SH-SY5Y (cell line): ENCODE measurements at regions not wholly inside any gene's neighbourhood (a gene's known extent, or its start where the extent isn't known, plus 50 kb on each side); places are given as distances from the start of the nearest gene placed in this dataset.

Experiments used
- GATA2 ChIP-seq: IDR thresholded peaks from 2 replicates; pipeline ENCODE4 v1.6.1; 2011; ENCODE audit warnings: mild to moderate bottlenecking, low read depth, low read length
- GATA3 ChIP-seq: IDR thresholded peaks from 2 replicates; pipeline ENCODE4 v1.6.1; 2011; ENCODE audit warnings: low read depth, mild to moderate bottlenecking, low read length, moderate library complexity

- no peak for TF ChIP-seq GATA2
- TF ChIP-seq GATA3: no peak
Observed at GRCh38 chr13:73481886-73482445, 423.2 kb downstream of the KLF5 start.
